ENCODE measurements at regions not wholly inside any gene's neighbourhood (a gene's known extent, or its start where the extent isn't known, plus 50 kb on each side); places are given as distances from the start of the nearest gene placed in this dataset.

DNA sequence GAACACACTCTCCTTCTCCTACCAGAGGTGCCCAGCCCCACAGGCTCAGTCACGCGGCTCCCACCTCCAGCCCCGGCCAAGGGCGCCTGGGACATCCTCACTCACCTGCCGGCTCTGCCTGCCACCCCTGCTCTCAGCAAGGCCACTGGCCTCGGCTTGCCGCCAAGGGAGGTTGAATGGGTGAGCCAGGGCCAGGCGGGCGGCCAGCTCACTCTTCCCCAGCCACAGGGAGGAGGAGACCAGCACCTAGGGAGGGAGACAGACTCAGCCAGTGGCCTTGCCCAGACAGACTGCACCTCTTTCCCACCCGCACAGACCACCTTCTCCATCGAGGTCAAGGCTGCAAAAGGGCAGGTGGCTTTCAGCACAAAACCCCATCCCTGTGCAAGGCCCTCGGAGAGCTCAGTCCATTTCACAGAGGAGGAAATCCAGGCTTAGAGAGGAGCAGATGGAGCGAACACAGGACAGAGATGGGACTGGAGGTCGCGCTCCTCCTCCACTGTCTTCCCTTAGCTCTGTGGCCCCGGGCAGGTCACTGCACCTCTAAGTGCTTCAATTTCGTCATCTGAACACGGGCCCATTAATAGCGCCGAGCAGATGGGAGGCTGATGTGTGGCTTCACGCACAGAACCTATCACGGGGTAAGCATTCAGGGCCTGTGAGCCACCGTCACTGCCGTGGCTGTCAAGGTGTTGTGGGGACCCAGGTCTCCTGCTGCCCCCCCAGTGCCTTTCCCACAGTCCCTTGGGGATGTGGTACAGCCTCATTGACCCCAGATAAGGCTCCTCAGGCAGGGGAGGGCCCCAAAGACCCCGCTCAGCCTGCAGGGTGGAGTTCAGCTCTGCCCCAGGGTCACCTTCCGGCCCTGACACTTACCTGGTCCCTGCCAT lies 56.1 kb downstream of the RMI2 start:
- no peak for DNase-seq

- no peak for DNase-seq
These were observed 56.9 kb downstream of the RMI2 start for GRCh38 chr16:11402051-11402744.

DNA sequence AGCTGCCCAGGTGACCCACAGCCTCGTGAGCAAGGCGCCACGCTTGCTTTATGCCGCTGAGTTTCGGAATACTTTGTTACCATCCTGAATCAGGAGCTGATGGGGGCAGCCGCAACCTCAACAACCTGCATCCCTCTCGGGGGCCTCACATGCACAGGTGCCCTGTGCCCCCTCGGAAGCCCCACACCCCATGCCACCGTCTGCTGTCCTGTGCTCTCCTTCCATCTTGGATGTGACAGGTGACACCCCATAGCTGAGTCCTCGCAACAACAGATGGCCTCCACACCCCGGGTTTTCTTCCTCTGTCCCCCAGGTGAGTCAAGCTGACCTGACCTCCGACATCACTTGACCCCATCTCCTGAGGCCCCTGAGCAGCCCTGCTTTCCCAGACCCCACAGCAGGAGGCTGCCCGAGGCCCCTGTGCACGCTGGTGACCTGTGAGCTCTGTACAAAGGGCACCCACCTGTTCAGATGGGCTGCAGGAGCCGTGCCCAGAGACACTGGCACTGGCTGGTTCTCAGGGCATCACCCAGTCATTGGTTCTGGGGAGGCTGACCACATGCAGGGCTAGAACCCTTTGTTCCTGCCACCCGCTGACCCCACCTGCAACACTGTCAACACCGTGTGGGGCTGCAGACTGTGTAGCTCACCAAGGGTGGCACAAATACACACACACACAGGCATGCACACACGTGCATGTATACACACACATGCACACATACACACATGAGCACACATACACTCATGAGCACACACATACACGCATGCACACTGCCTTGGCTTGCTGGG lies 57.7 kb downstream of the RMI2 start:
- DNase-seq: no peak

- DNase-seq: no peak
These were observed 58.2 kb downstream of the RMI2 start for GRCh38 chr16:11403534-11403795.

DNA sequence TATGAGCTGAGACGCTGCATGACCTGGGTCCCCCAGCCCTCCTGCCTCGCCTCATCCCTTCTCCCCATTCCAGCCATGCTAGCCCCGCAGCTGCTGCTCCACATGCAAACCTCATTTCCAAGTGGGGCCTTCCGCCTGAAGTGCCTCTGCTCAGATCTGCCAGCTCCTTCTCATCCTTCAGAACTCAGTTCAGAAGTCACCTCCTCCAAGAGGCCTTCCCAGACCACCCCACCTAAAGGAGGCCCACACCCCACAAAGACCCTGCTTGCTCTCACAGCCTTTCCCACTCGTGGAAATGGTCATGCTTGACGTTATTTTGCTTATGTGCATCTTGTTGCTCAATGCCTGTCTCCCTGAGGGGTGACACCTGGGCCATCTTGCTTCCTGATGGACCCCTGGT lies 58.7 kb downstream of the RMI2 start:
- DNase-seq: no peak

- DNase-seq: no peak
These were observed 59.3 kb downstream of the RMI2 start for GRCh38 chr16:11404603-11405002.

DNA sequence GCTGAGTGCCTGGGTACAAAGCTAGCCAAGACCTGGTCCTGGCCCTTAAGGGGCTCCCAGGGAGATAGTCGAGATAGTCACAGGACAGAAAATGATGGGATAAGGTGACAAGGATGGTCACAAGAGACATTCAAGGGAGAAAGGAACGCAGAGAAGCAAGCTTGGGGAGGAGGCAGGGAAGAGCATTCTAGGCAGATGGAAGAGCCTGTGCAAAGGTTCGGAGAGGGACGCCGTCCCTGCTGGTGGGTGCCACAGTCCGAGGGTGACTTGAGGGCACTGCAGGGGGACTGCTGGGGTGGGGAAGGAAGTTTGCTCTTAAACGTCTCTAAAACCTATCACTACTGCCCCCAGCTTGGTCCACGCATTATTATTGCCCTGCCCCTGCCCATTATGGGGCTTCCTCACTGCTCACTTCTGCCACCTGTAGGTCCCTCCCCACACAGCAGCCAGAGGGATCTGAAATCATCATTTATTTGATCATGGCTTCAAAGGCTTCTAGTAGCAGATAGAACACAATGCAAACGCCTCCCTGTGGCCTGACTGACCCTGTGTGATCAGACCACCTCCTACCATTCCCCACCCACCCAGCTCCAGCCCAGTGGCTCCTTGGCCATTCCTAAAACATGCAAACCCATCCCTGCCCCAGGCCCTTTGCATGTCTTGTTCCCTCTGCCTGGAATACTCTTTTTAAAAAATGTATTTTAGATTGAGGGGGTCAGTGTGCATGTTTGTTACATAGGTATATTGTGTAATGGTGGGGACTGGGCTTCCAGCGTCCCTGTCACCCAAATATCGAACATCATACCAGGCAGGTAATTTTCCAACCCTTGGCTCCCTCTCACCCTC lies 60.3 kb downstream of the RMI2 start:
- DNase-seq: no peak

DNA sequence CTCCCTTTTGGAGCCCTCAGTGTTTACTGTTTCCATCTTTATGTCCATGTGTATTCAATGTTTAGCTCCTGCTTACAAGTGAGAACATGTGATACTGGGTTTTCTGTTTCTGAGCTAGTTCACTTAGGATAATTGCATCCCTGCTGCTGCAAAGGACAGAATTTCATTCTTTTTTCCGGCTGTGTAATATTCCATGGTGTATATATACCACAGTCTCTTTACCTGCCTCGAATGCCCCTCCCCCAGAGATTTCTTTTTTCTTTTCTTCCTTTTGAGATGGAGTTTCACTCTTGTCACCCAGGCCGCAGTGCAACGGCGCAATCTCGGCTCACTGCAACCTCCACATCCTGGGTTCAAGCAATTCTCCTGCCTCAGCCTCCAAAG lies 60.9 kb downstream of the RMI2 start:
- no peak for DNase-seq

DNA sequence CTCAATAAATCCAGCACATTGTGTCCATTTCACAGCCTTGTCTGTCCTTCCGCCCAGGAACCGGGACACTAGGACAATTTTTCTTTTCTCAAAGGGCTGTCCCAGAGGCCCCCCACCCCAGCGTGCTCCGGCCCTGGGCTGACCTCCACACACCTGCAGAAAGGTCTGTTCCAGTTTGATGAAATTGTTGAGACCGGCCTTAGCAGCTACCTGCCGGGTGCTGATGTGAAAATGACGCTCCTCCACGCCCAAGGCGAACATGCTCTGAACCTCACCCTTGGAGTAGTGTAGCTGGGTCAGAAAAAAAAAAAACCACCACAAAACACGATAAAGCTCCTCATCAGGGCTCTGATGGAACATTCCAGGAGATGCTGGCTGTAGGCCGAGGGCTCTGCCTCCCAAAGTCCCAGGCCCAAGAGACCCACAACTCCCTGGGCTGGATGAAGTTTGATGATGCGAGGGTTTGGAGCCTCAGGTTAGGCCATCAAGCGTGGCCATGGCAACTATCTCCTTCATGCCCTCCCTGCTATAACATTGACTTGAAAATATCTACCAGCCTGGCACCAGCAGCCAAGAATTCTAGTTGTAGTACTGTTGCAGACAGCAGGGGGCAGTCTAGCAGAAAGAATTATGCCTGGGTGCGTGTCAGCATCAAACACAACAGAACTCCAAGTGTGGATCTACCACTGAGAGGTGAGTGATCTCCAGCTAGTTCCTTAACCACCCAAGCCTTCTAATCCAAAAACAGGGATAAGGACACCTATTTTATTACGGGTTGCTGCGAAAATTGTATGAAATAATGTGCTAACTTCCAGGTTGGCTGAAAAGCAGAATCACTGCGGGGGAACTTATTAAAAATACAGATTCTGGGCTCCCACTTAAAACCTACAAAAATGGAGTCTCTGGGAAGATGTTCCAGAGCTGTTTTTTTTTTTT lies 62.1 kb downstream of the RMI2 start:
- DNase-seq: peak; percentile 70

GRCh38 chr16:11408216-11408615 lies 63.0 kb downstream of the RMI2 start:
- DNase-seq: no peak

DNA sequence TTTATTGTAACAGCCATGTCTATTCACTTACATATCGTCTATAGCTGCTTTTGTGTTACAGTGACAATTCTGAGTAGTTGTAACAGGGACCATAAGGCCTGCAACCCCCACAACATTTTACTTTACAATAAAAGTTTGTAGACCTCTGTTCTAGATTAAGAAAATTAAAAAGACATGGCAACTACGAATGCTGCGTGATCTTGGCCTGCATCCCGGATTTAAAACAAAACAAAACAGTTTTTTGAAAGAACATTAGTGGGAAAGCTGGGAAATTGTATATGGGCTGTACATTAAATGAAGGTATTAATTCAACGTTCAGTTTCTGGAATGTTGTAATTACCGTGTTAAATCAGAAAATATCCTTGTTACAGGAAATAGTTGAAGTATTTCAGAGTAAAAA lies 64.1 kb downstream of the RMI2 start:
- DNase-seq: no peak

- no peak for DNase-seq
These were observed 65.3 kb downstream of the RMI2 start for GRCh38 chr16:11410376-11411058.

- no peak for DNase-seq
These were observed 65.8 kb downstream of the RMI2 start for GRCh38 chr16:11411059-11411550.

DNA sequence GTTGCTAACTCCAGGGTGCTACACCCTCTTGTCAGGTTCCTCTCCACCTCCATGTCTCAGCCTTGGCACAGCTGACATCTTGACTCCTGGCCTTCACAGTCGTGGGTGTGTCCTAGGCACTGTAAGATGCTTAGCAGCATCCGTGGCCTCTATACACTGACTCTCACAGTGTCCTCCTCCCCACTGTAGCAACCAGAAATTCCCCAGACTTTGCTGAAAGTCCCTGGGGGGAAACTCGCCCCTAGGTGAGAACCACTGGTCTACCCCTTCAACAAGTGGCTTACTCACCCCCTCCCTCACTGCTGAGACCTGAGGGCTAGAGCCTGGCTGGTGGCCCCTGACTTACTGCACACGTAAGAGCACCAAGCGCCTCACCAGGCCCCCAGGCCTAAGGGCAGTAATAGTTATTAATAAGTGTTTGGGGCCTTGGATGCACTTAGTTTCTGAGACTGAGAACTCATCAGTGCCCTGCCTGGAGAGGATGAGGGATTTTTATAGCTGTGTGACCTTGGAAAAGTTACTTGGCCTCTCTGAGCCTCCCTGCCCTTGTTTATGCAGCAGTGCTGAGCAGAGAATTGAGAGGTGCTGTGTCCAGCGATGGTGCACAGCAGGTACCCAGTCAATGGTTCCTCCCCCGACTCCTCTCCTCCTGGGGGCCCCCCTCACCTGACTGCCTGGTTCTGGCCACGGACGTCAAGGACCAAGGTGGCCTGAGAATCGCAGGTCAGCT lies 67.1 kb downstream of the RMI2 start:
- no peak for DNase-seq

DNA sequence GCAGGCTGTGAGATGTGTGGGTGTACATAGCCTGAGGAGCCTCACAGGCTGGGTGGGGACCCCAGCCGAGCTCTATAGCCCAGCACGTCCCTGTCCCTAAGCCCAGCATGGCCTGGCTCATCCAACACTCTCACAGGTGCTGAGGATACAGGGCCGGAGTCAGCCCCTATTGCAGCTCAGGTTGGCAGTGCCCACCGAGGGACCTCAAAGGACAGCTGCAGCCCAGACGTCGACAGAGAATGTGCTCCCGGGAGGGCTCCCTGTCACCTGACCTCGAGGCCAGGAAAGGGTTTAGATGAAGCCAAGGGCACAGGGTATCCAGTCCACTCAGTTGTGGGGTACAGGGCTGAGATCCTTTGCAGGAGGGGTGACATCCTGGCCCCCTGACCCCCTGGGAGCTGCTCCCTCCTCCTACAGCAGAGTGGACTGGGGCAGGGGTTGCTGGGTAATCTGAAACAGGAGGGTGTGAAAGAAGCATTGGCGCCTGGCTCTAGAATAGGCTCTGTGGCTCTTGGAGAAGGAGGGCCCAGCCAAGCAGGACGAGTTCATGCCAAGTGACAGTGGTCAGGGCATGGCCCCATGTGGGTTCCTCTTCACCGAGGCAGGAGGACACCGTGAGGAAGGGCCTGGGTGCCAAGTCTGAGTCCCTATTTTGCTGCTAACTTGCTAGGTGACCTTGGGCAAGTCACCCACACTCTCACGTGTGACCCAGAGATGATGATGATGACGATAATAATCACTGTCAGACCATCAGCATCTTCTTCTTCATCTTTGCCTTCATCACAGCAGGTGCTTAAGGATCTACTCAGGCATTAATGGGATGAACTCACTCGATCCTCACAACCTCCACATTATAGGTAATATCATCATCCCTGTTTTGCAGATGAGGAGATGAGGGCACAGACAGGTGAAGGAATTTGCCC lies 68.0 kb downstream of the RMI2 start:
- DNase-seq: no peak

DNA sequence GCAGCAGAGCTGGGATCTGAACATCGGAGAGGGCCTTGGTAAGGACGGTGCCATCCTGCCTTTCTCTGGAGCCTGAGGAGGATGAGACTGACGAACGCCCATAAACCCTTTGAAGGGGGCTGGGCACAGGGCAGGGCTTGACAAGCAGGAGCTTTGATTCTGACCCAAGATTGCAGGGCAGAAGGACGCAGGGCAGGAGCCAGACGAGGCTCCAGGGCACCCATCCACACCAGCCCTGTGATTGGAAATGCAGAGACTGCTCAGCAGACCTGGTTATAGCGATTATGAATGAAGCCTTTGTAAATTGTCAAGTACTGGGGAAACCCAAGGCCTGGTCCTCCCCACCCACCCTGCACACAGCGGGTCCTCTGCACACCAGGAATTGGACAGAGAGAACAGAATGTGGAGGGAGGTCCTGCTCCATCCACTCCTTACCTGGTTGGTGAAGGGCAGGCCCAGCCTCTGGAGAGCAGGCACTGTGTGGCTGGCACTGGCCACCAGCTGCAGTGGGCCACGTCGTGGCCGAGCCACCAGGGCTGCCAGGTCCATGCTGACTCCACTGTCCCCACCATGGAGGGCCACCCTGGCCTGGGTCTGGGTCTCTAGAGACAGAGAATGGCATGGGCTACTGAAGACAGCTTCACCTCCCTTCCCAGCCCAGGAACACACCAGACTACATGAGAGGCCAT lies 68.8 kb downstream of the RMI2 start:
- DNase-seq: no peak
